SK-MEL-5 (cell line): ENCODE measurements at regions not wholly inside any gene's neighbourhood (a gene's known extent, or its start where the extent isn't known, plus 50 kb on each side); places are given as distances from the start of the nearest gene placed in this dataset.

Experiments used
- DNase-seq: peaks from one replicate; pipeline ENCODE4 v3.0.0-alpha.2; 2016; ENCODE audit warnings: low read depth, low spot score
- in situ Hi-C: cut with HindIII; loops from 2 replicates; pipeline ENCODE4 v1.10.0; 2016; ENCODE audit warnings: low sequenced_read_pairs, high pct_unique_total_duplicates, low pct_unique_long_range_greater_than_20kb

- in situ Hi-C loops: no loop called here
- peak; percentile 64 for DNase-seq
These were observed 263.4 kb downstream of the CDC14C start for GRCh38 chr7:49187543-49188268.

- in situ Hi-C loops: no loop called here
- no peak for DNase-seq
These were observed 304.2 kb downstream of the CDC14C start for GRCh38 chr7:49228426-49229098.

GRCh38 chr7:49229246-49229645 lies 304.9 kb downstream of the CDC14C start:
- in situ Hi-C loops: no loop called here
- no peak for DNase-seq

GRCh38 chr7:49243521-49243920 lies 319.2 kb downstream of the CDC14C start:
- in situ Hi-C loops: no loop called here

GRCh38 chr7:49244543-49244942 lies 320.2 kb downstream of the CDC14C start:
- in situ Hi-C loops: no loop called here
- DNase-seq: no peak

More at GRCh38 chr7:49243521-49243920, 319.2 kb downstream of the CDC14C start:
- DNase-seq: peak; percentile 13

GRCh38 chr7:49245062-49245461 lies 320.7 kb downstream of the CDC14C start:
- in situ Hi-C loops: no loop called here

GRCh38 chr7:49247759-49248158 lies 323.4 kb downstream of the CDC14C start:
- in situ Hi-C loops: no loop called here
- no peak for DNase-seq

More at GRCh38 chr7:49245062-49245461, 320.7 kb downstream of the CDC14C start:
- no peak for DNase-seq

- DNase-seq: no peak
- in situ Hi-C loops: no loop called here
These were observed 330.7 kb downstream of the CDC14C start for GRCh38 chr7:49255054-49255453.

- in situ Hi-C loops: no loop called here
- DNase-seq: no peak
These were observed 336.2 kb downstream of the CDC14C start for GRCh38 chr7:49260538-49260937.

- no peak for DNase-seq
- in situ Hi-C loops: no loop called here
These were observed 337.6 kb downstream of the CDC14C start for GRCh38 chr7:49261928-49262327.

GRCh38 chr7:49264530-49264929 lies 340.2 kb downstream of the CDC14C start:
- in situ Hi-C loops: no loop called here
- no peak for DNase-seq

- in situ Hi-C loops: no loop called here
- no peak for DNase-seq
These were observed 349.6 kb downstream of the CDC14C start for GRCh38 chr7:49273897-49274296.

GRCh38 chr7:49279891-49280290 lies 355.5 kb downstream of the CDC14C start:
- in situ Hi-C loops: no loop called here
- no peak for DNase-seq

- in situ Hi-C loops: no loop called here
These were observed 363.3 kb downstream of the CDC14C start for GRCh38 chr7:49287653-49288052.

GRCh38 chr7:49294611-49295010 lies 370.3 kb downstream of the CDC14C start:
- in situ Hi-C loops: no loop called here
- no peak for DNase-seq

More at GRCh38 chr7:49287653-49288052, 363.3 kb downstream of the CDC14C start:
- no peak for DNase-seq

GRCh38 chr7:49295146-49295545 lies 370.8 kb downstream of the CDC14C start:
- DNase-seq: no peak
- in situ Hi-C loops: no loop called here

GRCh38 chr7:49297958-49298357 lies 373.6 kb downstream of the CDC14C start:
- DNase-seq: no peak
- in situ Hi-C loops: no loop called here

GRCh38 chr7:49308787-49309186 lies 384.4 kb downstream of the CDC14C start:
- no peak for DNase-seq
- in situ Hi-C loops: no loop called here

GRCh38 chr7:49320083-49320482 lies 395.7 kb downstream of the CDC14C start:
- no peak for DNase-seq
- in situ Hi-C loops: no loop called here
